ENCODE measurements at regions not wholly inside any gene's neighbourhood (a gene's known extent, or its start where the extent isn't known, plus 50 kb on each side); places are given as distances from the start of the nearest gene placed in this dataset.
A peak's percentile ranks its signal among the peaks of the same experiment; 100 is the strongest.

DNA sequence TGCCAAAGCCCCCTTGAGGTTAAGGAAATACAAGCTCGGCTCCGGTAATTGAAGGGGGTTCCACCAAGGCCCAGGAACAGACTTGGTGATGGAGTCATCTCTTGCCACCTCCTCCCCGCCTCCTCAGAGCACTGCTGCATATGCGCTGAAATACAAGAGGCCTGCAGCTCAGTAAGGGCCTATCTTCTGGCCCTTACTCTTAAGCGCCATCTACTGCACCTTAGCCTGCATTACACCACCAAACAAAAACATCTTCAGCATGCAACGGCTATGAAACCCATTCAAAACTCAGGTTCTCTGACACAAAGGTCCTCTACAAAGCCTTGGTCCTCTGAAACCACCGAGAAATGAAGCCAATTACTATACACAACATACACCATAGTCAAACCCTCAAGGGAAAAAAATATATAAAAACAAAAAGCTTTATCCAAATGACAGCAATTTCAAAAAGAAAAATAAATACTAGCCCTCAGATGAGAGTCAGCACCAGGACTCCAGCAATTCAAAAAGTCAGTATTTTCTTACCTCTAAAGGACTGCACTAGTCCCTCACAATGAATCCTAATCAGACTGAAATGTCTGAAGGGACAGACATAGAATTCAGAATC is 176.8 kb upstream of the TBX20 start:
- Mint-ChIP-seq H3K9me3 (ENCODE audit: unreplicated experiment) (peaks cover 10% of the 10 kb centered on the region), H3K4me3 (ENCODE audit: unreplicated experiment) (no peak overlapping the region), H3K27ac (ENCODE audit: unreplicated experiment) (no peak overlapping the region), H3K36me3 (ENCODE audit: low read depth, unreplicated experiment) (peaks cover 12% of the 10 kb centered on the region), H3K4me1 (ENCODE audit: unreplicated experiment) (no peaks in the 10 kb centered on the region), H3K27me3 (ENCODE audit: unreplicated experiment) (peaks cover 4% of the 10 kb centered on the region)
- DNase-seq (ENCODE audit: low spot score), result no peak
- TF ChIP-seq CTCF (IDR thresholded peaks at IDR 0.05; ENCODE audit: unreplicated experiment), result peak; percentile 44

DNA sequence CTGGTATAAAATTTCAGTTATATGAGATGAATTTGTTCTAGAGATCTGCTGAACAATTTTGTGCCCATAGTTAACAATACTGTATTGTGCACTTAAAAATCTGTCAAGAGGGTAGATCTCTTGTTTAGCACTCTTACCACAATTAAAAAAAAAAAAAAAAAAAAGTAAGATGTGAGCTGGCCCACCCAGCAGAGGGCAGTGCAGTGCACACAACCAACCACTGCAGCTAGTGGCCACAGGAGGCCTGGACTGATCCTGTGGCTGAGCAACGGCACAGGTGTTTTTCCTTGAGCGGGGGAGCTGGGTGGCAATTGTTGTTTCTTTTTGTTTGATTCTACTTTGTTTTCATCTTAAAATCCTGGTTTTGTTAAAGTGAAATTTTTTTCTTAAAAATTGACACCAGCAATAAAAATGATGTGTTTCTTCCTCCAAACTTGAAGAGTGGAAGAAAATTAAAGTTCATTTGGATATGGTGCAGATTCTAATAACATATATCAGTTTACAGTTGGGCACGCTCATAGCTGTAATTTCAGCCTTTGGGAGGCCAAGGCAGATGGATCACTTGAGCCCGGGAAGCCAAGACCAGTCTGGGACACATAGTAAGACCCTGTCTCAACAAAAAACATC is 171.1 kb upstream of the TBX20 start:
- DNase-seq (ENCODE audit: low spot score), result peak; percentile 71
- Mint-ChIP-seq H3K36me3 (ENCODE audit: low read depth, unreplicated experiment) (peaks cover 12% of the 10 kb centered on the region), H3K9me3 (ENCODE audit: unreplicated experiment) (peaks cover 10% of the 10 kb centered on the region), H3K4me3 (ENCODE audit: unreplicated experiment) (no peak overlapping the region), H3K4me1 (ENCODE audit: unreplicated experiment) (no peaks in the 10 kb centered on the region), H3K27ac (ENCODE audit: unreplicated experiment) (no peak overlapping the region), H3K27me3 (ENCODE audit: unreplicated experiment) (peaks cover 1% of the 10 kb centered on the region)
- peak; percentile 85 for TF ChIP-seq CTCF (IDR thresholded peaks at IDR 0.05; ENCODE audit: unreplicated experiment)

GRCh38 chr7:35424440-35424839 is 170.5 kb upstream of the TBX20 start:
- peaks cover 10% of the 10 kb centered on the region for H3K9me3 Mint-ChIP-seq (ENCODE audit: unreplicated experiment)
- no peak overlapping the region for H3K27ac Mint-ChIP-seq (ENCODE audit: unreplicated experiment)
- peaks cover 12% of the 10 kb centered on the region for H3K36me3 Mint-ChIP-seq (ENCODE audit: low read depth, unreplicated experiment)
- no peak for DNase-seq (ENCODE audit: low spot score)
- H3K4me1 Mint-ChIP-seq (ENCODE audit: unreplicated experiment), result no peaks in the 10 kb centered on the region
- peaks cover 1% of the 10 kb centered on the region for H3K27me3 Mint-ChIP-seq (ENCODE audit: unreplicated experiment)
- H3K4me3 Mint-ChIP-seq (ENCODE audit: unreplicated experiment), result no peak overlapping the region
- no peak for TF ChIP-seq CTCF (IDR thresholded peaks at IDR 0.05; ENCODE audit: unreplicated experiment)

GRCh38 chr7:35422715-35423114 is 168.8 kb upstream of the TBX20 start:
- Mint-ChIP-seq H3K4me3 (ENCODE audit: unreplicated experiment) (no peak overlapping the region), H3K9me3 (ENCODE audit: unreplicated experiment) (peaks cover under 1% of the 10 kb centered on the region), H3K36me3 (ENCODE audit: low read depth, unreplicated experiment) (no peaks in the 10 kb centered on the region), H3K27ac (ENCODE audit: unreplicated experiment) (no peak overlapping the region), H3K4me1 (ENCODE audit: unreplicated experiment) (no peaks in the 10 kb centered on the region), H3K27me3 (ENCODE audit: unreplicated experiment) (no peaks in the 10 kb centered on the region)
- no peak for TF ChIP-seq CTCF (IDR thresholded peaks at IDR 0.05; ENCODE audit: unreplicated experiment)
- DNase-seq (ENCODE audit: low spot score), result no peak

- DNase-seq (ENCODE audit: low spot score), result no peak
- Mint-ChIP-seq H3K4me3 (ENCODE audit: unreplicated experiment) (no peak overlapping the region), H3K27me3 (ENCODE audit: unreplicated experiment) (peaks cover 2% of the 10 kb centered on the region), H3K27ac (ENCODE audit: unreplicated experiment) (no peak overlapping the region), H3K36me3 (ENCODE audit: low read depth, unreplicated experiment) (no peaks in the 10 kb centered on the region), H3K4me1 (ENCODE audit: unreplicated experiment) (no peaks in the 10 kb centered on the region), H3K9me3 (ENCODE audit: unreplicated experiment) (no peaks in the 10 kb centered on the region)
- TF ChIP-seq CTCF (IDR thresholded peaks at IDR 0.05; ENCODE audit: unreplicated experiment), result no peak
These were observed 166.8 kb upstream of the TBX20 start for GRCh38 chr7:35420656-35421055.

All from endothelial cell (in vitro differentiated cells).